ENCODE measurements at regions not wholly inside any gene's neighbourhood (a gene's known extent, or its start where the extent isn't known, plus 50 kb on each side); places are given as distances from the start of the nearest gene placed in this dataset.

DNA sequence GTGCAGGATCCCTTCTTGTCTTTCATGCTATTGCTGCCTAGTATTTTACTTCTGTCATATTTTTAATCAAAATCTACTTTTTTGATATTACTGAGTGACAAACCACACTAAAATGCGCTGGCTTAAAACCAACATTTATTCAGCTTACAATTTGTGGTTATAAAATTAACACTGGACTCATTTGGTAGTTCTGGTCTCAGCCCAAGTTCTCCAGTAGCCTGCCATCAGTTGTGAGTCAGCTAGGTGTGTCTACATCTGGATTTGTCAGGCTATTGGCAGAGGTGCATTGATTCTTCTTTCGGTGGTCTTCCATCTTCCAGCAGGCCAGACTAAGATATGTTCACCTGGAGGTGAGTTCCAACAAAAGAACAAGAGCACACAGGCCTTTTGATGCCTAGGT lies 765.1 kb upstream of the FBXO33 start:
- Histone ChIP-seq H3K27ac (ENCODE audit: low read length) (no peak overlapping the region), H4K20me1 (ENCODE audit: low read length) (no peaks in the 10 kb centered on the region), H3K4me2 (ENCODE audit: low read length) (peak overlapping the region; percentile 28; the same call in 1 of the 2 replicates), H3K4me3 (ENCODE audit: low read length) (no peak overlapping the region), H3K4me1 (ENCODE audit: insufficient read depth, low read length) (peaks cover 8% of the 10 kb centered on the region), H3K9me2 (replicated peaks; ENCODE audit: low read length) (no peaks in the 10 kb centered on the region), H3K79me2 (ENCODE audit: low read length) (no peaks in the 10 kb centered on the region), H2AFZ (ENCODE audit: low read length) (no peak overlapping the region), H3K9me3 (ENCODE audit: low read length) (no peaks in the 10 kb centered on the region), H3K9ac (ENCODE audit: low read length) (no peak overlapping the region), H3F3A (ENCODE audit: low read length, unreplicated experiment) (no peaks in the 10 kb centered on the region), H3K27me3 (ENCODE audit: low read length) (no peaks in the 10 kb centered on the region), H3K36me3 (ENCODE audit: low read depth, low read length) (no peaks in the 10 kb centered on the region)
- ATAC-seq (peak; percentile 91), DNase-seq (peak; percentile 62)
- intact Hi-C loops (cut with micrococcal nuclease), result no loop called here
- BruUV-seq (replicated peaks), result no TSS peak
- TF ChIP-seq, protein P1, sequence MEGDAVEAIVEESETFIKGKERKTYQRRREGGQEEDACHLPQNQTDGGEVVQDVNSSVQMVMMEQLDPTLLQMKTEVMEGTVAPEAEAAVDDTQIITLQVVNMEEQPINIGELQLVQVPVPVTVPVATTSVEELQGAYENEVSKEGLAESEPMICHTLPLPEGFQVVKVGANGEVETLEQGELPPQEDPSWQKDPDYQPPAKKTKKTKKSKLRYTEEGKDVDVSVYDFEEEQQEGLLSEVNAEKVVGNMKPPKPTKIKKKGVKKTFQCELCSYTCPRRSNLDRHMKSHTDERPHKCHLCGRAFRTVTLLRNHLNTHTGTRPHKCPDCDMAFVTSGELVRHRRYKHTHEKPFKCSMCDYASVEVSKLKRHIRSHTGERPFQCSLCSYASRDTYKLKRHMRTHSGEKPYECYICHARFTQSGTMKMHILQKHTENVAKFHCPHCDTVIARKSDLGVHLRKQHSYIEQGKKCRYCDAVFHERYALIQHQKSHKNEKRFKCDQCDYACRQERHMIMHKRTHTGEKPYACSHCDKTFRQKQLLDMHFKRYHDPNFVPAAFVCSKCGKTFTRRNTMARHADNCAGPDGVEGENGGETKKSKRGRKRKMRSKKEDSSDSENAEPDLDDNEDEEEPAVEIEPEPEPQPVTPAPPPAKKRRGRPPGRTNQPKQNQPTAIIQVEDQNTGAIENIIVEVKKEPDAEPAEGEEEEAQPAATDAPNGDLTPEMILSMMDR (conservative IDR thresholded peaks at IDR 0.05; ENCODE audit: low read depth, low read length), result no peak
- TF ChIP-seq EZH2 (IDR thresholded peaks at IDR 0.05; ENCODE audit: low read length, unreplicated experiment) (no peak), EZH2phosphoT487 (IDR thresholded peaks at IDR 0.05; ENCODE audit: borderline replicate concordance, low read length) (no peak)
- ChIA-PET CTCF (interaction anchor here (0.6 kb wide), 1 partner anchor 16 kb away, joined by 4 read pairs; no protein-coding TSS in a partner anchor), POLR2A (ENCODE audit: unreplicated experiment) (no interaction called here)

DNA sequence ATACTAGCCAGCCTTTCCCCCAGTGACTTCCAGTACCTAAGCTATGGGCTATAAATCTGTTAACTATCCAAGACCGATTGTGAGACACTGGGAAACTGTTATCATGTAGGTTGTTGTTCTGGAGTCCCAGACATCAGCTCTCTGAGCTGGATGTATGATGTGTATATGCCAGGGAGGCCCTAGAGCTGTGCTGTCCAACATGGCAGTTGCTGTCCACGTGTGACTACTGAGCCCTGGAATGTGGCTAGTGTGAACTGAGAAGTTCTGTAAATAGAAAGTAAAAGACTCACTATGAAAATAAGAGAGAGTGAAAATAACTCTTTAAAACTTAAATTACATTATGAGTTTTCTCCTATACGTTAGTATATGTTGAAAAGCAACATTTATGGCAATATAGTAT lies 755.8 kb upstream of the FBXO33 start:
- no peaks in the 10 kb centered on the region for H3F3A ChIP-seq (ENCODE audit: low read length, unreplicated experiment)
- ChIA-PET CTCF (no interaction called here), POLR2A (ENCODE audit: unreplicated experiment) (no interaction called here)
- H3K9ac ChIP-seq (ENCODE audit: low read length), result no peak overlapping the region
- H3K79me2 ChIP-seq (ENCODE audit: low read length), result no peaks in the 10 kb centered on the region
- no peaks in the 10 kb centered on the region for H3K27me3 ChIP-seq (ENCODE audit: low read length)
- H4K20me1 ChIP-seq (ENCODE audit: low read length), result no peaks in the 10 kb centered on the region
- no peaks in the 10 kb centered on the region for H3K9me2 ChIP-seq (replicated peaks; ENCODE audit: low read length)
- H3K4me2 ChIP-seq (ENCODE audit: low read length), result 0 out of 2 replicates have a peak overlapping the region, but pooled peaks have one; percentile 5
- BruUV-seq (replicated peaks), result no TSS peak
- no peaks in the 10 kb centered on the region for H3K36me3 ChIP-seq (ENCODE audit: low read depth, low read length)
- H3K9me3 ChIP-seq (ENCODE audit: low read length), result no peaks in the 10 kb centered on the region
- DNase-seq (peak; percentile 78), ATAC-seq (peak; percentile 99)
- intact Hi-C loops (cut with micrococcal nuclease), result no loop called here
- no peak overlapping the region for H3K27ac ChIP-seq (ENCODE audit: low read length)
- TF ChIP-seq, protein P1 (conservative IDR thresholded peaks at IDR 0.05; ENCODE audit: low read depth, low read length), result no peak
- peaks cover 11% of the 10 kb centered on the region for H3K4me1 ChIP-seq (ENCODE audit: insufficient read depth, low read length)
- H2AFZ ChIP-seq (ENCODE audit: low read length), result peak overlapping the region; percentile 39; the same call in 1 of the 2 replicates
- no peak overlapping the region for H3K4me3 ChIP-seq (ENCODE audit: low read length)

DNA sequence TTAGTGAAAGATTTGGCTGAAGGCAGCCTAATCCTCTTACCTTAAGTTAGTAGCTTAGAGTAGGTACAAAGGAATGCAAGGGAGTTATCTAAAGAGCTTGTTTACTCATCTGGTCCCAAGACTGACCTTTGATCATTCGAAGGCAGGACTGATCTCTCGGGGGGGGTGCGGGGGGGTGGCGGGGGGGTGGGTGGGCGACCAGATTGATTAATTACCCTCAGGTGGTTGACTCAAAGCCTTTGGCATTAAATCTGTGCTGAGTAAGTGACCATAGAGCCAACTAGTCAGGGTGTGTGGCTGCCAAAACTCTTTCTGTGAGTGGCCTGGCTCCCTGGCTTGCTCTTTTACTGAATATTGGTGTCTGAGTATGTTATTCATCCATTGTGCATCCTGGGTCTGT lies 731.9 kb upstream of the FBXO33 start:
- Histone ChIP-seq H3K9me3 (ENCODE audit: low read length) (no peaks in the 10 kb centered on the region), H2AFZ (ENCODE audit: low read length) (no peak overlapping the region), H3K27me3 (ENCODE audit: low read length) (no peaks in the 10 kb centered on the region), H3K4me2 (ENCODE audit: low read length) (peak overlapping the region; percentile 48), H3K79me2 (ENCODE audit: low read length) (no peaks in the 10 kb centered on the region), H4K20me1 (ENCODE audit: low read length) (no peaks in the 10 kb centered on the region), H3K9ac (ENCODE audit: low read length) (no peak overlapping the region), H3K36me3 (ENCODE audit: low read depth, low read length) (0 out of 2 replicates have a peak, but pooled peaks cover 4% of the 10 kb centered on the region), H3K9me2 (replicated peaks; ENCODE audit: low read length) (no peaks in the 10 kb centered on the region), H3F3A (ENCODE audit: low read length, unreplicated experiment) (no peaks in the 10 kb centered on the region), H3K27ac (ENCODE audit: low read length) (peak overlapping the region; percentile 66), H3K4me1 (ENCODE audit: insufficient read depth, low read length) (peaks cover 21% of the 10 kb centered on the region), H3K4me3 (ENCODE audit: low read length) (no peak overlapping the region)
- intact Hi-C loops (cut with micrococcal nuclease), result loop anchor here (2.0 kb wide), 2 partner anchors 41 to 49 kb away; no protein-coding TSS in a partner anchor
- peak; percentile 98 for ATAC-seq
- CTCF ChIA-PET, result no interaction called here
- no TSS peak for BruUV-seq (replicated peaks)
- DNase-seq, result peak; percentile 93
- TF ChIP-seq EZH2 (IDR thresholded peaks at IDR 0.05; ENCODE audit: low read length, unreplicated experiment), result no peak
- TF ChIP-seq EZH2phosphoT487 (IDR thresholded peaks at IDR 0.05; ENCODE audit: borderline replicate concordance, low read length), result no peak
- TF ChIP-seq, protein P1 (conservative IDR thresholded peaks at IDR 0.05; ENCODE audit: low read depth, low read length), result no peak
- POLR2A ChIA-PET (ENCODE audit: unreplicated experiment), result interaction anchor here (0.6 kb wide), 2 partner anchors 39 to 44 kb away, joined by 3 to 4 read pairs; no protein-coding TSS in a partner anchor
